HepG2 (cell line): ENCODE measurements at regions not wholly inside any gene's neighbourhood (a gene's known extent, or its start where the extent isn't known, plus 50 kb on each side); places are given as distances from the start of the nearest gene placed in this dataset.

ENCODE experiments used
- AGO1 ChIP-seq: fragments of 200-400 bp; formaldehyde crosslinking; IDR thresholded peaks from 2 replicates; pipeline ENCODE4 v1.6.1; 2017; ENCODE audit warnings: mild to moderate bottlenecking, low read depth, low read length, moderate library complexity; ENCODE audit not compliant: poor library complexity, severe bottlenecking
- ARID4A ChIP-seq: sonication (generic); formaldehyde crosslinking; IDR thresholded peaks from 2 replicates; pipeline ENCODE4 v1.5.0; 2020; ENCODE audit warnings: mild to moderate bottlenecking, missing genetic modification reagents, borderline replicate concordance
- FOXK1 ChIP-seq: sonication (generic); formaldehyde crosslinking; IDR thresholded peaks from 2 replicates; pipeline ENCODE4 v1.4.0; 2020; ENCODE audit warnings: low read depth, missing genetic modification reagents, borderline replicate concordance
- LRRFIP1 ChIP-seq: sonication (generic); formaldehyde crosslinking; conservative IDR thresholded peaks from 2 replicates; pipeline ENCODE4 v1.4.0; 2020; ENCODE audit warnings: missing genetic modification reagents
- NKX3-1 ChIP-seq: sonication (generic); formaldehyde crosslinking; IDR thresholded peaks from 2 replicates; pipeline ENCODE4 v1.5.0; 2020; ENCODE audit warnings: missing genetic modification reagents
- NONO ChIP-seq, 2 experiments: fragments of 450-650 bp in 1 of 2; sonication (generic) in 1 of 2; formaldehyde crosslinking in 1 of 2; IDR thresholded peaks in 1 of 2; conservative IDR thresholded peaks in 1 of 2; 2 replicates each; pipeline versions ENCODE4 v1.6.1 to v1.8.0; 2017 to 2022; ENCODE audit warnings: mild to moderate bottlenecking in 1 of 2, missing genetic modification reagents in 1 of 2, moderate library complexity in 1 of 2
- PCBP1 ChIP-seq: fragments of 200-400 bp; formaldehyde crosslinking; IDR thresholded peaks from 2 replicates; pipeline ENCODE4 v1.6.1; 2017; ENCODE audit warnings: mild to moderate bottlenecking, low read depth, low read length, borderline replicate concordance
- PRDM10 ChIP-seq: sonication (generic); formaldehyde crosslinking; IDR thresholded peaks from 2 replicates; pipeline ENCODE4 v1.4.0; 2020; ENCODE audit warnings: low read depth, missing genetic modification reagents
- RBAK ChIP-seq: sonication (generic); formaldehyde crosslinking; IDR thresholded peaks from 2 replicates; pipeline ENCODE4 v1.5.1; 2020; ENCODE audit warnings: mild to moderate bottlenecking, missing genetic modification reagents
- SIN3A ChIP-seq: IDR thresholded peaks from 2 replicates; pipeline ENCODE4 v1.6.1; 2011; ENCODE audit warnings: low read depth, mild to moderate bottlenecking, control low read depth, low read length, borderline replicate concordance
- SRSF1 ChIP-seq: fragments of 200-400 bp; formaldehyde crosslinking; optimal IDR thresholded peaks from 2 replicates; pipeline ENCODE3; 2017; ENCODE audit warnings: mild to moderate bottlenecking, low read depth, low read length, moderate library complexity
- SRY ChIP-seq: sonication (generic); formaldehyde crosslinking; IDR thresholded peaks from 2 replicates; pipeline ENCODE4 v1.8.0; 2022; ENCODE audit warnings: mild to moderate bottlenecking, missing genetic modification reagents
- TBX2 ChIP-seq: sonication (generic); formaldehyde crosslinking; IDR thresholded peaks from 2 replicates; pipeline ENCODE4 v1.5.0; 2020; ENCODE audit warnings: missing genetic modification reagents, mild to moderate bottlenecking, borderline replicate concordance
- TOPORS ChIP-seq: sonication (generic); formaldehyde crosslinking; IDR thresholded peaks from 2 replicates; pipeline ENCODE4 v1.8.0; 2023; ENCODE audit warnings: mild to moderate bottlenecking, missing genetic modification reagents
- ZNF24 ChIP-seq: fragments of 450-650 bp; IDR thresholded peaks from 2 replicates; pipeline ENCODE4 v1.6.1; 2017; ENCODE audit warnings: antibody characterized with exemption, mild to moderate bottlenecking
- ZNF577 ChIP-seq: sonication (generic); formaldehyde crosslinking; IDR thresholded peaks from 2 replicates; pipeline ENCODE4 v1.4.0; 2020; ENCODE audit warnings: mild to moderate bottlenecking, low read depth, missing genetic modification reagents, borderline replicate concordance
- ZNF740 ChIP-seq: sonication (generic); formaldehyde crosslinking; IDR thresholded peaks from 2 replicates; pipeline ENCODE4 v1.4.0; 2020; ENCODE audit warnings: missing genetic modification reagents
- ZSCAN20 ChIP-seq: sonication (generic); formaldehyde crosslinking; IDR thresholded peaks from 2 replicates; pipeline ENCODE4 v1.4.0; 2020; ENCODE audit warnings: missing genetic modification reagents, mild to moderate bottlenecking, borderline replicate concordance

- TF ChIP-seq SIN3A (no peak), AGO1 (no peak), TOPORS (no peak), PCBP1 (no peak), ARID4A (CRISPR knock-in tag) (no peak), SRSF1 (no peak), PRDM10 (CRISPR knock-in tag) (no peak), ZNF577 (CRISPR knock-in tag) (no peak), ZNF740 (CRISPR knock-in tag) (no peak), NKX3-1 (CRISPR knock-in tag) (no peak), ZSCAN20 (CRISPR knock-in tag) (no peak), NONO (IDR thresholded peaks at IDR 0.05) (no peak), NONO (CRISPR knock-in tag; conservative IDR thresholded peaks at IDR 0.05) (no peak), RBAK (CRISPR knock-in tag) (peak; percentile 60; the same call in 1 of the 2 replicates), ZNF24 (no peak), FOXK1 (no peak), TBX2 (CRISPR knock-in tag) (peak; percentile 59; the same call in 1 of the 2 replicates), LRRFIP1 (CRISPR knock-in tag) (no peak), SRY (no peak)
These were observed 95.7 kb downstream of the CPN2 start (continued) for GRCh38 chr3:194255252-194256039.
